PFSK-1 (cell line): ENCODE measurements at regions not wholly inside any gene's neighbourhood (a gene's known extent, or its start where the extent isn't known, plus 50 kb on each side); places are given as distances from the start of the nearest gene placed in this dataset.

Experiments
- FOXP2 ChIP-seq: optimal IDR thresholded peaks from 2 replicates; pipeline ENCODE3; 2011; ENCODE audit warnings: borderline replicate concordance, control low read depth, inconsistent platforms; ENCODE audit not compliant: insufficient read depth; ENCODE audit errors: extremely low read length, extremely low read depth
- POLR2AphosphoS5 ChIP-seq: IDR thresholded peaks from 2 replicates; pipeline ENCODE4 v1.6.1; 2012; ENCODE audit warnings: low read depth, mild to moderate bottlenecking, control low read depth, low read length, moderate library complexity
- SIN3A ChIP-seq: IDR thresholded peaks from 2 replicates; pipeline ENCODE4 v1.6.1; 2012; ENCODE audit warnings: mild to moderate bottlenecking, low read length, moderate library complexity, borderline replicate concordance; ENCODE audit not compliant: insufficient read depth
- TAF1 ChIP-seq: IDR thresholded peaks from 2 replicates; pipeline ENCODE4 v1.6.1; 2012; ENCODE audit warnings: low read length, control low read depth, borderline replicate concordance; ENCODE audit not compliant: insufficient read depth
- TF ChIP-seq, protein P1 (sequence below), 2 experiments: IDR thresholded peaks; 2 replicates each; pipeline versions ENCODE4 v1.6.1 to v1.8.0; 2011 to 2012; ENCODE audit warnings: low read depth in 2 of 2, low read length in 2 of 2, control low read depth in 1 of 2, inconsistent platforms in 1 of 2, mild to moderate bottlenecking in 1 of 2, moderate library complexity in 1 of 2; ENCODE audit not compliant: insufficient read depth in 1 of 2

GRCh38 chr15:69532856-69533255, 80.2 kb downstream of the RPLP1 start:
- TF ChIP-seq POLR2AphosphoS5, result no peak
- TF ChIP-seq SIN3A, result no peak
- TF ChIP-seq FOXP2, result no peak
- TF ChIP-seq, protein P1, sequence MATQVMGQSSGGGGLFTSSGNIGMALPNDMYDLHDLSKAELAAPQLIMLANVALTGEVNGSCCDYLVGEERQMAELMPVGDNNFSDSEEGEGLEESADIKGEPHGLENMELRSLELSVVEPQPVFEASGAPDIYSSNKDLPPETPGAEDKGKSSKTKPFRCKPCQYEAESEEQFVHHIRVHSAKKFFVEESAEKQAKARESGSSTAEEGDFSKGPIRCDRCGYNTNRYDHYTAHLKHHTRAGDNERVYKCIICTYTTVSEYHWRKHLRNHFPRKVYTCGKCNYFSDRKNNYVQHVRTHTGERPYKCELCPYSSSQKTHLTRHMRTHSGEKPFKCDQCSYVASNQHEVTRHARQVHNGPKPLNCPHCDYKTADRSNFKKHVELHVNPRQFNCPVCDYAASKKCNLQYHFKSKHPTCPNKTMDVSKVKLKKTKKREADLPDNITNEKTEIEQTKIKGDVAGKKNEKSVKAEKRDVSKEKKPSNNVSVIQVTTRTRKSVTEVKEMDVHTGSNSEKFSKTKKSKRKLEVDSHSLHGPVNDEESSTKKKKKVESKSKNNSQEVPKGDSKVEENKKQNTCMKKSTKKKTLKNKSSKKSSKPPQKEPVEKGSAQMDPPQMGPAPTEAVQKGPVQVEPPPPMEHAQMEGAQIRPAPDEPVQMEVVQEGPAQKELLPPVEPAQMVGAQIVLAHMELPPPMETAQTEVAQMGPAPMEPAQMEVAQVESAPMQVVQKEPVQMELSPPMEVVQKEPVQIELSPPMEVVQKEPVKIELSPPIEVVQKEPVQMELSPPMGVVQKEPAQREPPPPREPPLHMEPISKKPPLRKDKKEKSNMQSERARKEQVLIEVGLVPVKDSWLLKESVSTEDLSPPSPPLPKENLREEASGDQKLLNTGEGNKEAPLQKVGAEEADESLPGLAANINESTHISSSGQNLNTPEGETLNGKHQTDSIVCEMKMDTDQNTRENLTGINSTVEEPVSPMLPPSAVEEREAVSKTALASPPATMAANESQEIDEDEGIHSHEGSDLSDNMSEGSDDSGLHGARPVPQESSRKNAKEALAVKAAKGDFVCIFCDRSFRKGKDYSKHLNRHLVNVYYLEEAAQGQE (IDR thresholded peaks at IDR 0.05; ENCODE audit: insufficient read depth in 1 of 2, low read depth in 2 of 2, low read length in 2 of 2), result no peak
- TF ChIP-seq TAF1, result no peak

- TF ChIP-seq POLR2AphosphoS5 (no peak), SIN3A (no peak), FOXP2 (no peak), TAF1 (no peak)
- TF ChIP-seq, protein P1 (IDR thresholded peaks at IDR 0.05; ENCODE audit: insufficient read depth in 1 of 2, low read depth in 2 of 2, low read length in 2 of 2), result no peak
These were observed 80.9 kb downstream of the RPLP1 start for GRCh38 chr15:69533522-69533921.

GRCh38 chr15:69535101-69535638, 82.6 kb downstream of the RPLP1 start:
- TF ChIP-seq SIN3A (no peak), TAF1 (no peak), FOXP2 (no peak), POLR2AphosphoS5 (no peak)
- TF ChIP-seq, protein P1 (IDR thresholded peaks at IDR 0.05; ENCODE audit: insufficient read depth in 1 of 2, low read depth in 2 of 2, low read length in 2 of 2), result no peak

DNA sequence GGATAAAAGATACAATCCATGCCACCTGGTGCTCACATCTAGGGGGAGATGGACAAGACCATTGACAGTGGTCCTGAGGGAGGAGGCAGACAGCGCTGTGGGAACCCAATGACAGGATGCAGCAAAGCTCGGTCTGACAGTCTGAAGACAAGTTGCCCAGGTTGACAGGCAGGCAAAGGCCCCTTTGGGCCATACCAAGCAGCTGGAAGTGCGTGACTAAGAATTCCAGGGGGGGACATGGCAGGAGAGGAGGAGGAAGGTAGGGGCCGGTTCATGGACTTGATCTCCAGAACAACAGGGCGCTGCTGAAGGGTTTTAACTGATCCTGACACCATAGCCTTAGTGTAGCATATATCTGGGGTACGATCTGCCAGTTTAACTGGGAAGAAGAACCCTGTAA, 83.4 kb downstream of the RPLP1 start:
- TF ChIP-seq POLR2AphosphoS5, result no peak
- TF ChIP-seq, protein P1 (IDR thresholded peaks at IDR 0.05; ENCODE audit: insufficient read depth in 1 of 2, low read depth in 2 of 2, low read length in 2 of 2), result no peak
- TF ChIP-seq SIN3A, result no peak
- no peak for TF ChIP-seq FOXP2
- no peak for TF ChIP-seq TAF1
